IMR-90 (cell line): ENCODE measurements at regions not wholly inside any gene's neighbourhood (a gene's known extent, or its start where the extent isn't known, plus 50 kb on each side); places are given as distances from the start of the nearest gene placed in this dataset.

ENCODE experiments used
- ATAC-seq: fragments of 200-7000 bp; cut with Tn5 transposase; 2 replicates; pipeline ENCODE4 v1.9.1; 2020; ENCODE audit warnings: low read depth, mild to moderate bottlenecking, moderate library complexity
- BruUV-seq: library from RNA; stranded (reverse); fragments of 400-500 nt; replicated peaks from 2 replicates; lab custom pipeline; 2021; lab: Mats Ljungman, UMichigan
- CTCF ChIA-PET: fragments of 300-600 bp; formaldehyde crosslinking; extraction: SDS; loops from one replicate; lab custom pipeline; 2021; ENCODE audit warnings: antibody characterized with exemption; lab: Yijun Ruan, JAX
- POLR2A ChIA-PET: fragments of 300-600 bp; sonication (Branson Sonifier 250); formaldehyde crosslinking; loops from one replicate; lab custom pipeline; 2022; ENCODE audit warnings: antibody characterized with exemption; ENCODE audit not compliant: unreplicated experiment; lab: Charles Lee
- DNase-seq: peaks from one replicate; pipeline ENCODE4 v3.0.0; 2013
- H2AFZ ChIP-seq: replicated peaks from 2 replicates; pipeline ENCODE3; 2013; ENCODE audit warnings: low read length, mild to moderate bottlenecking; ENCODE audit not compliant: poor library complexity
- H2AK5ac ChIP-seq: 2 replicates; pipeline ENCODE4 v1.6.1; 2013; ENCODE audit warnings: low read depth, low read length, inconsistent platforms
- H2AK9ac ChIP-seq: replicated peaks from 2 replicates; pipeline ENCODE3; 2013; ENCODE audit warnings: mild to moderate bottlenecking, low read depth, low read length, moderate library complexity; ENCODE audit not compliant: poor library complexity
- H2BK120ac ChIP-seq: 2 replicates; pipeline ENCODE4 v1.6.1; 2013; ENCODE audit warnings: low read depth, low read length, inconsistent platforms
- H2BK15ac ChIP-seq: 3 replicates; pipeline ENCODE4 v1.6.1; 2013; ENCODE audit warnings: low read depth, low read length, inconsistent platforms
- H2BK20ac ChIP-seq: 2 replicates; pipeline ENCODE4 v1.6.1; 2013; ENCODE audit warnings: low read depth, mild to moderate bottlenecking, inconsistent platforms, low read length, moderate library complexity
- H2BK5ac ChIP-seq: 2 replicates; pipeline ENCODE4 v1.6.1; 2013; ENCODE audit warnings: mild to moderate bottlenecking, low read depth, low read length, inconsistent platforms; ENCODE audit not compliant: poor library complexity, severe bottlenecking
- H3K14ac ChIP-seq: replicated peaks from 2 replicates; pipeline ENCODE4 v1.6.1; 2013; ENCODE audit warnings: low read depth, low read length, inconsistent platforms
- H3K18ac ChIP-seq: 2 replicates; pipeline ENCODE4 v1.6.1; 2013; ENCODE audit warnings: low read depth, low read length, control low read depth
- H3K23ac ChIP-seq: 2 replicates; pipeline ENCODE4 v1.6.1; 2013; ENCODE audit warnings: low read depth, low read length, inconsistent platforms
- H3K27ac ChIP-seq: 2 replicates; pipeline ENCODE4 v1.5.1; 2013; ENCODE audit warnings: mild to moderate bottlenecking, control low read depth, low read length; ENCODE audit not compliant: insufficient read depth
- H3K27me3 ChIP-seq: 2 replicates; pipeline ENCODE4 v1.6.1; 2013; ENCODE audit warnings: low read length; ENCODE audit not compliant: control insufficient read depth, insufficient read depth
- H3K36me3 ChIP-seq: 2 replicates; pipeline ENCODE4 v1.6.1; 2013; ENCODE audit warnings: low read length, mixed read lengths; ENCODE audit not compliant: control insufficient read depth, insufficient read depth
- H3K4ac ChIP-seq: 2 replicates; pipeline ENCODE4 v1.6.1; 2013; ENCODE audit warnings: low read depth, low read length, inconsistent platforms
- H3K4me1 ChIP-seq: 2 replicates; pipeline ENCODE4 v1.6.1; 2013; ENCODE audit warnings: low read length, mixed read lengths; ENCODE audit not compliant: control insufficient read depth, insufficient read depth
- H3K4me2 ChIP-seq: 2 replicates; pipeline ENCODE4 v1.6.1; 2013; ENCODE audit warnings: low read depth, mild to moderate bottlenecking, control low read depth, low read length, moderate library complexity
- H3K4me3 ChIP-seq: 2 replicates; pipeline ENCODE4 v1.5.1; 2013; ENCODE audit warnings: low read depth, mild to moderate bottlenecking, control low read depth, low read length, moderate library complexity; ENCODE audit not compliant: insufficient read depth
- H3K56ac ChIP-seq: 2 replicates; pipeline ENCODE4 v1.6.1; 2013; ENCODE audit warnings: low read length, inconsistent platforms; ENCODE audit not compliant: insufficient read depth; ENCODE audit errors: extremely low read depth
- H3K79me1 ChIP-seq, 2 experiments: 2 replicates each; pipeline ENCODE4 v1.6.1; 2013; ENCODE audit warnings: low read length in 2 of 2, inconsistent platforms in 1 of 2, low read depth in 1 of 2
- H3K9ac ChIP-seq: 2 replicates; pipeline ENCODE4 v1.6.1; 2013; ENCODE audit warnings: low read depth, low read length, control low read depth
- H3K9me1 ChIP-seq: 2 replicates; pipeline ENCODE4 v1.6.1; 2013; ENCODE audit warnings: low read length, inconsistent platforms; ENCODE audit not compliant: insufficient read depth
- H3K9me3 ChIP-seq: 2 replicates; pipeline ENCODE4 v1.6.1; 2013; ENCODE audit warnings: low read length; ENCODE audit not compliant: control insufficient read depth, insufficient read depth
- H4K20me1 ChIP-seq: 2 replicates; pipeline ENCODE4 v1.6.1; 2013; ENCODE audit warnings: low read length, inconsistent platforms; ENCODE audit not compliant: insufficient read depth
- H4K5ac ChIP-seq: 2 replicates; pipeline ENCODE4 v1.6.1; 2013; ENCODE audit warnings: mild to moderate bottlenecking, low read depth, low read length, control low read depth
- H4K8ac ChIP-seq, 2 experiments: 2 replicates each; pipeline ENCODE4 v1.6.1; 2013; ENCODE audit warnings: low read depth in 2 of 2, low read length in 2 of 2, control low read depth in 1 of 2, inconsistent platforms in 1 of 2
- H4K91ac ChIP-seq: 2 replicates; pipeline ENCODE4 v1.6.1; 2013; ENCODE audit warnings: low read depth, low read length, inconsistent platforms; ENCODE audit not compliant: insufficient read depth
- BHLHE40 ChIP-seq: fragments of 150-350 bp; IDR thresholded peaks from 2 replicates; pipeline ENCODE4 v1.6.1; 2016; ENCODE audit warnings: mild to moderate bottlenecking, low read depth, low read length
- CEBPB ChIP-seq: IDR thresholded peaks from 2 replicates; pipeline ENCODE4 v1.6.1; 2012; ENCODE audit warnings: low read depth, low read length, improper control_type of control experiment
- MAFK ChIP-seq: IDR thresholded peaks from 2 replicates; pipeline ENCODE4 v1.6.1; 2012; ENCODE audit warnings: low read depth, low read length, improper control_type of control experiment
- MAZ ChIP-seq: IDR thresholded peaks from 2 replicates; pipeline ENCODE4 v1.6.1; 2012; ENCODE audit warnings: low read depth, mild to moderate bottlenecking, low read length, improper control_type of control experiment, moderate library complexity, borderline replicate concordance
- RAD21 ChIP-seq: IDR thresholded peaks from 2 replicates; pipeline ENCODE4 v1.6.1; 2012; ENCODE audit warnings: low read length, improper control_type of control experiment
- RCOR1 ChIP-seq: IDR thresholded peaks from 2 replicates; pipeline ENCODE4 v1.6.1; 2012; ENCODE audit warnings: mild to moderate bottlenecking, low read length, improper control_type of control experiment; ENCODE audit not compliant: insufficient replicate concordance
- RFX5 ChIP-seq: IDR thresholded peaks from 2 replicates; pipeline ENCODE4 v1.8.0; 2012; ENCODE audit warnings: low read depth, mild to moderate bottlenecking, low read length, moderate library complexity
- SMC3 ChIP-seq: fragments of 150-350 bp; IDR thresholded peaks from 2 replicates; pipeline ENCODE4 v1.6.1; 2016; ENCODE audit warnings: low read depth, mild to moderate bottlenecking, antibody characterized with exemption, low read length, moderate library complexity
- WGBS, 2 experiments: methylation state at CpG; one replicate each; pipeline versions ENCODE4 v1.1.5 to v1.1.7; 2013; ENCODE audit warnings: missing lambda C conversion rate in 2 of 2; ENCODE audit not compliant: insufficient read length in 1 of 2; ENCODE audit errors: extremely low coverage in 2 of 2; 5-methylcytosine and 5-hydroxymethylcytosine counted together
- dilution Hi-C: fragments of 300-500 bp; cut with HindIII; formaldehyde crosslinking; loops from one replicate; pipeline ENCODE4 v1.14.3; 2018; ENCODE audit warnings: low sequenced_read_pairs; ENCODE audit not compliant: unreplicated experiment
- in situ Hi-C: fragments of 300-500 bp; cut with MboI; formaldehyde crosslinking; loops from 3 replicates; pipeline ENCODE4 v1.14.3; 2019; ENCODE audit warnings: low sequenced_read_pairs, inconsistent platforms, mixed read lengths
- intact Hi-C: fragments of 100-400 bp; cut with micrococcal nuclease; formaldehyde crosslinking; loops from 2 replicates; pipeline ENCODE4 v1.10.0; 2022
- TF ChIP-seq, protein P1 (sequence below): conservative IDR thresholded peaks from 2 replicates; pipeline ENCODE4 v1.5.1; 2012; ENCODE audit warnings: mild to moderate bottlenecking, low read depth, low read length, improper control_type of control experiment
- TF ChIP-seq, protein P2 (sequence below): fragments of 150-350 bp; IDR thresholded peaks from 2 replicates; pipeline ENCODE4 v1.6.1; 2017; ENCODE audit warnings: mild to moderate bottlenecking, antibody characterized with exemption, low read length, low read depth

GRCh38 chr12:90243211-90243610 is 534.6 kb upstream of the ATP2B1 start:
- Histone ChIP-seq H3K27ac (no peak overlapping the region), H3K36me3 (no peaks in the 10 kb centered on the region), H4K91ac (no peak overlapping the region), H2AK9ac (no peak overlapping the region), H2BK15ac (no peak overlapping the region), H3K9ac (no peak overlapping the region), H2AFZ (no peak overlapping the region), H3K56ac (no peak overlapping the region), H3K27me3 (no peaks in the 10 kb centered on the region; the same call in 1 of the 2 replicates), H3K9me3 (no peaks in the 10 kb centered on the region), H2AK5ac (no peak overlapping the region), H3K4me1 (no peaks in the 10 kb centered on the region), H2BK5ac (no peak overlapping the region), H4K20me1 (no peaks in the 10 kb centered on the region), H3K23ac (no peak overlapping the region), H3K14ac (no peak overlapping the region), H4K8ac (no peak overlapping the region), H4K5ac (no peak overlapping the region), H2BK20ac (no peak overlapping the region), H3K4me2 (no peak overlapping the region), H3K79me1 (no peaks in the 10 kb centered on the region), H3K9me1 (no peaks in the 10 kb centered on the region), H2BK120ac (no peak overlapping the region), H3K4me3 (no peak overlapping the region), H3K4ac (no peak overlapping the region), H3K18ac (no peak overlapping the region)
- TF ChIP-seq SMC3 (no peak), RAD21 (no peak), RCOR1 (no peak), RFX5 (no peak), MAFK (no peak), CEBPB (no peak), BHLHE40 (no peak), MAZ (no peak)
- TF ChIP-seq, protein P1, sequence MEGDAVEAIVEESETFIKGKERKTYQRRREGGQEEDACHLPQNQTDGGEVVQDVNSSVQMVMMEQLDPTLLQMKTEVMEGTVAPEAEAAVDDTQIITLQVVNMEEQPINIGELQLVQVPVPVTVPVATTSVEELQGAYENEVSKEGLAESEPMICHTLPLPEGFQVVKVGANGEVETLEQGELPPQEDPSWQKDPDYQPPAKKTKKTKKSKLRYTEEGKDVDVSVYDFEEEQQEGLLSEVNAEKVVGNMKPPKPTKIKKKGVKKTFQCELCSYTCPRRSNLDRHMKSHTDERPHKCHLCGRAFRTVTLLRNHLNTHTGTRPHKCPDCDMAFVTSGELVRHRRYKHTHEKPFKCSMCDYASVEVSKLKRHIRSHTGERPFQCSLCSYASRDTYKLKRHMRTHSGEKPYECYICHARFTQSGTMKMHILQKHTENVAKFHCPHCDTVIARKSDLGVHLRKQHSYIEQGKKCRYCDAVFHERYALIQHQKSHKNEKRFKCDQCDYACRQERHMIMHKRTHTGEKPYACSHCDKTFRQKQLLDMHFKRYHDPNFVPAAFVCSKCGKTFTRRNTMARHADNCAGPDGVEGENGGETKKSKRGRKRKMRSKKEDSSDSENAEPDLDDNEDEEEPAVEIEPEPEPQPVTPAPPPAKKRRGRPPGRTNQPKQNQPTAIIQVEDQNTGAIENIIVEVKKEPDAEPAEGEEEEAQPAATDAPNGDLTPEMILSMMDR = no peak
- TF ChIP-seq, protein P2, sequence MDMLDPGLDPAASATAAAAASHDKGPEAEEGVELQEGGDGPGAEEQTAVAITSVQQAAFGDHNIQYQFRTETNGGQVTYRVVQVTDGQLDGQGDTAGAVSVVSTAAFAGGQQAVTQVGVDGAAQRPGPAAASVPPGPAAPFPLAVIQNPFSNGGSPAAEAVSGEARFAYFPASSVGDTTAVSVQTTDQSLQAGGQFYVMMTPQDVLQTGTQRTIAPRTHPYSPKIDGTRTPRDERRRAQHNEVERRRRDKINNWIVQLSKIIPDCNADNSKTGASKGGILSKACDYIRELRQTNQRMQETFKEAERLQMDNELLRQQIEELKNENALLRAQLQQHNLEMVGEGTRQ = no peak
- DNase-seq = no peak
- intact Hi-C loops = no loop called here
- dilution Hi-C loops = no loop called here
- CTCF ChIA-PET = no interaction called here
- no peak for ATAC-seq
- BruUV-seq = no TSS peak
- WGBS, 2 experiments = no CpG with 5 or more reads among the region's 4 CpGs
- POLR2A ChIA-PET = no interaction called here
- in situ Hi-C loops = no loop called here
